HG03432 (cell line): ENCODE measurements at regions not wholly inside any gene's neighbourhood (a gene's known extent, or its start where the extent isn't known, plus 50 kb on each side); places are given as distances from the start of the nearest gene placed in this dataset.

Source experiments
- ATAC-seq: cut with Tn5 transposase; IDR thresholded peaks from one replicate; pipeline ENCODE4 v1.9.1; 2021; ENCODE audit warnings: mild to moderate bottlenecking, moderate library complexity; ENCODE audit not compliant: unreplicated experiment

- ATAC-seq: no peak
Observed at GRCh38 chr16:7103056-7103455, 229.6 kb upstream of the RBFOX1 start.

- no peak for ATAC-seq
Observed at GRCh38 chr16:7101054-7101453, 231.6 kb upstream of the RBFOX1 start.

GRCh38 chr16:7097518-7097917 lies 235.1 kb upstream of the RBFOX1 start:
- no peak for ATAC-seq

GRCh38 chr16:7093511-7093910 lies 239.1 kb upstream of the RBFOX1 start:
- no peak for ATAC-seq

- no peak for ATAC-seq
Observed at GRCh38 chr16:7090628-7091115, 242.0 kb upstream of the RBFOX1 start.

GRCh38 chr16:7089751-7090150 lies 242.9 kb upstream of the RBFOX1 start:
- ATAC-seq: no peak

GRCh38 chr16:7088711-7089110 lies 243.9 kb upstream of the RBFOX1 start:
- no peak for ATAC-seq

- ATAC-seq: no peak
Observed at GRCh38 chr16:7086822-7087616, 245.6 kb upstream of the RBFOX1 start.

GRCh38 chr16:7085776-7086175 lies 246.9 kb upstream of the RBFOX1 start:
- ATAC-seq: no peak

- no peak for ATAC-seq
Observed at GRCh38 chr16:7083096-7083495, 249.5 kb upstream of the RBFOX1 start.

- no peak for ATAC-seq
Observed at GRCh38 chr16:7077636-7078035, 255.0 kb upstream of the RBFOX1 start.

- ATAC-seq: no peak
Observed at GRCh38 chr16:7074715-7075114, 257.9 kb upstream of the RBFOX1 start.

GRCh38 chr16:7057458-7057857 lies 275.2 kb upstream of the RBFOX1 start:
- no peak for ATAC-seq

- ATAC-seq: no peak
Observed at GRCh38 chr16:7055443-7055842, 277.2 kb upstream of the RBFOX1 start.

GRCh38 chr16:7051591-7052349 lies 280.9 kb upstream of the RBFOX1 start:
- no peak for ATAC-seq

GRCh38 chr16:7044331-7044730 lies 288.3 kb upstream of the RBFOX1 start:
- no peak for ATAC-seq

- no peak for ATAC-seq
Observed at GRCh38 chr16:7038475-7038874, 294.2 kb upstream of the RBFOX1 start.

- ATAC-seq: no peak
Observed at GRCh38 chr16:7037495-7037894, 295.1 kb upstream of the RBFOX1 start.

GRCh38 chr16:7031031-7031430 lies 301.6 kb upstream of the RBFOX1 start:
- no peak for ATAC-seq

- ATAC-seq: no peak
Observed at GRCh38 chr16:7027401-7027800, 305.2 kb upstream of the RBFOX1 start.

GRCh38 chr16:7026639-7027038 lies 306.0 kb upstream of the RBFOX1 start:
- ATAC-seq: no peak

GRCh38 chr16:7025616-7026190 lies 306.9 kb upstream of the RBFOX1 start:
- no peak for ATAC-seq
